ENCODE measurements at regions not wholly inside any gene's neighbourhood (a gene's known extent, or its start where the extent isn't known, plus 50 kb on each side); places are given as distances from the start of the nearest gene placed in this dataset.

GRCh38 chr2:194323740-194324139, 1333.3 kb upstream of the SLC39A10 start:
- ATAC-seq (no peak), DNase-seq (ENCODE audit: low read depth, low spot score) (no peak)
- no peaks in the 10 kb centered on the region for H3K9me3 ChIP-seq (ENCODE audit: control insufficient read depth in 1 of 2, insufficient read depth in 1 of 2, low read depth in 1 of 2, low read length in 2 of 2)
- no TSS peak for BruUV-seq (replicated peaks)
- no peaks in the 10 kb centered on the region for H3K79me2 ChIP-seq (ENCODE audit: insufficient read depth, low read length)
- no peaks in the 10 kb centered on the region for H3K36me3 ChIP-seq (ENCODE audit: control insufficient read depth in 1 of 2, insufficient read depth in 2 of 2, low read length in 2 of 2)
- CTCF ChIA-PET, result no interaction called here
- POLR2A ChIA-PET, result no interaction called here
- RAD21 ChIA-PET (ENCODE audit: low non-redundant PET in 1 of 2, low total read pairs in 2 of 2, uncharacterized antibody in 2 of 2, unreplicated experiment in 2 of 2), result no interaction called here
- no peak overlapping the region for H3K4me3 ChIP-seq (replicated peaks in 1 of 2; ENCODE audit: low read depth in 1 of 2, low read length in 2 of 2)
- TF ChIP-seq FOSL1 (IDR thresholded peaks at IDR 0.05; ENCODE audit: low read depth) (no peak), CEBPB (IDR thresholded peaks at IDR 0.05; ENCODE audit: low read depth) (no peak), SRF (IDR thresholded peaks at IDR 0.05; ENCODE audit: low read depth) (no peak), JUND (IDR thresholded peaks at IDR 0.05) (no peak), MAX (IDR thresholded peaks at IDR 0.05) (no peak), POLR2AphosphoS5 (IDR thresholded peaks at IDR 0.05; ENCODE audit: low read depth, low read length) (no peak), SIN3A (IDR thresholded peaks at IDR 0.05; ENCODE audit: low read depth) (no peak), SP1 (IDR thresholded peaks at IDR 0.05; ENCODE audit: low read depth) (no peak), EZH2 (IDR thresholded peaks at IDR 0.05) (no peak)
- no peak overlapping the region for H3K9ac ChIP-seq (ENCODE audit: low read length)
- H3K27me3 ChIP-seq (ENCODE audit: insufficient read depth, low read length), result no peaks in the 10 kb centered on the region
- intact Hi-C loops (cut with micrococcal nuclease), result no loop called here
- H3K27ac ChIP-seq (ENCODE audit: low read depth, low read length), result no peak overlapping the region
- no peaks in the 10 kb centered on the region for H4K20me1 ChIP-seq (ENCODE audit: insufficient read depth)
- H3K4me2 ChIP-seq (ENCODE audit: low read length), result no peak overlapping the region
- no peaks in the 10 kb centered on the region for H3K4me1 ChIP-seq (ENCODE audit: control insufficient read depth in 1 of 2, insufficient read depth in 2 of 2, low read length in 2 of 2)
- H2AFZ ChIP-seq (ENCODE audit: low read depth, low read length, poor library complexity, severe bottlenecking), result no peak overlapping the region
- H3K9me2 ChIP-seq (ENCODE audit: insufficient read depth), result no peaks in the 10 kb centered on the region

- no peak overlapping the region for H3K4me2 ChIP-seq (ENCODE audit: low read length)
- H3K27ac ChIP-seq (ENCODE audit: low read depth, low read length), result no peak overlapping the region
- no peaks in the 10 kb centered on the region for H3K9me2 ChIP-seq (ENCODE audit: insufficient read depth)
- H3K9me3 ChIP-seq (ENCODE audit: control insufficient read depth in 1 of 2, insufficient read depth in 1 of 2, low read depth in 1 of 2, low read length in 2 of 2), result no peaks in the 10 kb centered on the region
- DNase-seq (ENCODE audit: low read depth, low spot score), result no peak
- RAD21 ChIA-PET (ENCODE audit: low non-redundant PET in 1 of 2, low total read pairs in 2 of 2, uncharacterized antibody in 2 of 2, unreplicated experiment in 2 of 2), result no interaction called here
- no peak for ATAC-seq
- POLR2A ChIA-PET, result no interaction called here
- intact Hi-C loops (cut with micrococcal nuclease), result no loop called here
- H3K9ac ChIP-seq (ENCODE audit: low read length), result no peak overlapping the region
- no peaks in the 10 kb centered on the region for H3K27me3 ChIP-seq (ENCODE audit: insufficient read depth, low read length)
- H2AFZ ChIP-seq (ENCODE audit: low read depth, low read length, poor library complexity, severe bottlenecking), result no peak overlapping the region
- H3K36me3 ChIP-seq (ENCODE audit: control insufficient read depth in 1 of 2, insufficient read depth in 2 of 2, low read length in 2 of 2), result no peaks in the 10 kb centered on the region
- H4K20me1 ChIP-seq (ENCODE audit: insufficient read depth), result no peaks in the 10 kb centered on the region
- H3K4me3 ChIP-seq (replicated peaks in 1 of 2; ENCODE audit: low read depth in 1 of 2, low read length in 2 of 2), result no peak overlapping the region
- no TSS peak for BruUV-seq (replicated peaks)
- CTCF ChIA-PET, result no interaction called here
- no peaks in the 10 kb centered on the region for H3K4me1 ChIP-seq (ENCODE audit: control insufficient read depth in 1 of 2, insufficient read depth in 2 of 2, low read length in 2 of 2)
- no peaks in the 10 kb centered on the region for H3K79me2 ChIP-seq (ENCODE audit: insufficient read depth, low read length)
- TF ChIP-seq POLR2A (IDR thresholded peaks at IDR 0.05; ENCODE audit: borderline replicate concordance, extremely low read depth, insufficient read depth, insufficient read length) (no peak), ZBTB33 (IDR thresholded peaks at IDR 0.05; ENCODE audit: extremely low read depth, insufficient replicate concordance, low read length) (no peak), REST (IDR thresholded peaks at IDR 0.05; ENCODE audit: low read depth) (no peak), ZFX (IDR thresholded peaks at IDR 0.05) (no peak), RAD21 (IDR thresholded peaks at IDR 0.05; ENCODE audit: low read depth) (no peak), ZNF274 (IDR thresholded peaks at IDR 0.05; ENCODE audit: low read depth, low read length) (no peak), JUND (IDR thresholded peaks at IDR 0.05) (no peak)
These were observed 1336.5 kb upstream of the SLC39A10 start for GRCh38 chr2:194320520-194320919.

Measured in HCT116 (cell line).